H9 (cell line): ENCODE measurements at regions not wholly inside any gene's neighbourhood (a gene's known extent, or its start where the extent isn't known, plus 50 kb on each side); places are given as distances from the start of the nearest gene placed in this dataset.

ENCODE experiments used
- DNase-seq: peaks from one replicate; pipeline ENCODE4 v3.0.0-alpha.2; 2017
- H2AFZ ChIP-seq: one replicate; pipeline ENCODE4 v1.6.1; 2013; ENCODE audit warnings: mild to moderate bottlenecking, low read length, control low read depth, moderate library complexity
- H2AK5ac ChIP-seq: 2 replicates; pipeline ENCODE4 v1.6.1; 2013; ENCODE audit warnings: low read length, control low read depth, mixed read lengths; ENCODE audit not compliant: insufficient read length
- H2BK120ac ChIP-seq: one replicate; pipeline ENCODE4 v1.6.1; 2013; ENCODE audit warnings: low read depth, mild to moderate bottlenecking, low read length, control low read depth, inconsistent platforms; ENCODE audit not compliant: poor library complexity, severe bottlenecking
- H2BK12ac ChIP-seq: 2 replicates; pipeline ENCODE4 v1.6.1; 2013; ENCODE audit warnings: low read length, control low read depth, mixed read lengths, low read depth; ENCODE audit not compliant: insufficient read length
- H2BK15ac ChIP-seq: 2 replicates; pipeline ENCODE4 v1.6.1; 2013; ENCODE audit warnings: low read depth, low read length, control low read depth
- H2BK20ac ChIP-seq: one replicate; pipeline ENCODE4 v1.6.1; 2013; ENCODE audit warnings: low read depth, mild to moderate bottlenecking, low read length, control low read depth, inconsistent platforms; ENCODE audit not compliant: poor library complexity, severe bottlenecking
- H2BK5ac ChIP-seq: 2 replicates; pipeline ENCODE4 v1.6.1; 2013; ENCODE audit warnings: low read length, control low read depth, mixed read lengths; ENCODE audit not compliant: insufficient read length
- H3K14ac ChIP-seq: 2 replicates; pipeline ENCODE4 v1.6.1; 2013; ENCODE audit warnings: low read length, control low read depth; ENCODE audit not compliant: insufficient read depth
- H3K18ac ChIP-seq: 2 replicates; pipeline ENCODE4 v1.6.1; 2013; ENCODE audit warnings: low read depth, mild to moderate bottlenecking, mixed read lengths, low read length, control low read depth; ENCODE audit not compliant: insufficient read length
- H3K23ac ChIP-seq: 2 replicates; pipeline ENCODE4 v1.6.1; 2013; ENCODE audit warnings: low read length, control low read depth, mixed read lengths, low read depth; ENCODE audit not compliant: insufficient read length
- H3K23me2 ChIP-seq: 2 replicates; pipeline ENCODE4 v1.6.1; 2013; ENCODE audit warnings: low read depth, mild to moderate bottlenecking, mixed read lengths, low read length, control low read depth; ENCODE audit not compliant: insufficient read length, poor library complexity, severe bottlenecking
- H3K27ac ChIP-seq: 2 replicates; pipeline ENCODE4 v1.5.1; 2013; ENCODE audit warnings: low read length, control low read depth, mixed read lengths, low read depth; ENCODE audit not compliant: insufficient read length
- H3K27me3 ChIP-seq: 2 replicates; pipeline ENCODE4 v1.6.1; 2013; ENCODE audit warnings: low read length, control low read depth, inconsistent platforms; ENCODE audit not compliant: insufficient read depth
- H3K4ac ChIP-seq: 2 replicates; pipeline ENCODE4 v1.6.1; 2013; ENCODE audit warnings: low read depth, mild to moderate bottlenecking, control low read depth, inconsistent platforms, low read length, moderate library complexity
- H3K4me1 ChIP-seq: 2 replicates; pipeline ENCODE4 v1.6.1; 2013; ENCODE audit warnings: low read length, control low read depth, inconsistent platforms; ENCODE audit not compliant: insufficient read depth
- H3K4me2 ChIP-seq: 2 replicates; pipeline ENCODE4 v1.6.1; 2013; ENCODE audit warnings: low read length, control low read depth, mixed read lengths; ENCODE audit not compliant: insufficient read length, insufficient read depth
- H3K56ac ChIP-seq: 2 replicates; pipeline ENCODE4 v1.6.1; 2013; ENCODE audit warnings: low read depth, mild to moderate bottlenecking, mixed read lengths, low read length, control low read depth; ENCODE audit not compliant: insufficient read length
- H3K79me1 ChIP-seq: 2 replicates; pipeline ENCODE4 v1.6.1; 2013; ENCODE audit warnings: low read depth, mild to moderate bottlenecking, moderate library complexity, low read length, control low read depth, inconsistent platforms; ENCODE audit not compliant: insufficient read depth, poor library complexity, severe bottlenecking
- H3K79me2 ChIP-seq: 2 replicates; pipeline ENCODE4 v1.6.1; 2013; ENCODE audit warnings: low read length, control low read depth, inconsistent platforms; ENCODE audit not compliant: insufficient read depth
- H3K9ac ChIP-seq: 2 replicates; pipeline ENCODE4 v1.6.1; 2013; ENCODE audit warnings: low read length, control low read depth, mixed read lengths; ENCODE audit not compliant: insufficient read length; ENCODE audit errors: extremely low read depth
- H3K9me3 ChIP-seq: one replicate; pipeline ENCODE4 v1.6.1; 2013; ENCODE audit warnings: low read depth, low read length, inconsistent platforms; ENCODE audit not compliant: control insufficient read depth
- H3T11ph ChIP-seq: one replicate; pipeline ENCODE4 v1.6.1; 2013; ENCODE audit warnings: mild to moderate bottlenecking, low read length, control low read depth, inconsistent platforms
- H4K20me1 ChIP-seq: one replicate; pipeline ENCODE4 v1.6.1; 2013; ENCODE audit not compliant: control insufficient read depth, insufficient read length, insufficient read depth
- H4K5ac ChIP-seq: 2 replicates; pipeline ENCODE4 v1.6.1; 2013; ENCODE audit warnings: low read depth, mild to moderate bottlenecking, mixed read lengths, low read length, control low read depth; ENCODE audit not compliant: insufficient read length
- H4K8ac ChIP-seq: replicated peaks from 2 replicates; pipeline ENCODE4 v1.6.1; 2013; ENCODE audit warnings: low read length, control low read depth, mixed read lengths, low read depth; ENCODE audit not compliant: insufficient read length
- H4K91ac ChIP-seq: 2 replicates; pipeline ENCODE4 v1.6.1; 2013; ENCODE audit warnings: low read depth, mild to moderate bottlenecking, moderate library complexity, mixed read lengths, low read length, control low read depth; ENCODE audit not compliant: insufficient read length
- H3K27ac Mint-ChIP-seq, 3 experiments: 2 replicates in 2 of 3; 3 replicates in 1 of 3; pipeline ENCODE4 v1.8.0; 2020 to 2021; ENCODE audit warnings: mixed read lengths in 3 of 3, mild to moderate bottlenecking in 1 of 3, moderate library complexity in 1 of 3
- H3K27me3 Mint-ChIP-seq: 2 replicates; pipeline ENCODE4 v1.8.0; 2021; ENCODE audit warnings: low read depth, mild to moderate bottlenecking, moderate library complexity, mixed read lengths
- H3K36me3 Mint-ChIP-seq, 3 experiments: 2 replicates in 2 of 3; 3 replicates in 1 of 3; pipeline ENCODE4 v1.8.0; 2020 to 2021; ENCODE audit warnings: low read depth in 3 of 3, mixed read lengths in 3 of 3; ENCODE audit not compliant: insufficient read depth in 1 of 3
- H3K4me1 Mint-ChIP-seq, 2 experiments: 2 replicates each; pipeline ENCODE4 v1.8.0; 2020; ENCODE audit warnings: mixed read lengths in 2 of 2
- H3K4me3 Mint-ChIP-seq, 2 experiments: 2 replicates in 1 of 2; 3 replicates in 1 of 2; pipeline ENCODE4 v1.8.0; 2020 to 2021; ENCODE audit warnings: mild to moderate bottlenecking in 2 of 2, mixed read lengths in 2 of 2, moderate library complexity in 1 of 2
- H3K9me3 Mint-ChIP-seq, 2 experiments: 2 replicates in 1 of 2; 3 replicates in 1 of 2; pipeline ENCODE4 v1.8.0; 2020; ENCODE audit warnings: mild to moderate bottlenecking in 2 of 2, mixed read lengths in 2 of 2, moderate library complexity in 1 of 2
- CTCF ChIP-seq: fragments of 200-600 bp; sonication (generic); conservative IDR thresholded peaks from 3 replicates; pipeline ENCODE4 v1.8.0; 2021; ENCODE audit warnings: antibody characterized with exemption, mild to moderate bottlenecking
- WGBS: extraction: QIAGEN DNeasy Blood & Tissue Kit; methylation state at CpG from one replicate; pipeline ENCODE4 v1.1.7; 2013; ENCODE audit warnings: missing lambda C conversion rate, low lambda C conversion rate, mixed read lengths; ENCODE audit not compliant: insufficient read length; ENCODE audit errors: extremely low coverage; 5-methylcytosine and 5-hydroxymethylcytosine counted together

GRCh38 chr4:29047341-29048041 is 1672.7 kb upstream of the PCDH7 start:
- no CpG with 5 or more reads among the region's 28 CpGs for WGBS
- no peaks in the 10 kb centered on the region for H3K79me1 ChIP-seq

More at GRCh38 chr4:29047341-29048041, 1672.7 kb upstream of the PCDH7 start:
- H3K9ac ChIP-seq = no peak overlapping the region
- no peak overlapping the region for H2BK15ac ChIP-seq
- no peaks in the 10 kb centered on the region for H3K23me2 ChIP-seq
- no peak overlapping the region for H3K56ac ChIP-seq
- peaks cover 0 to 2% of the 10 kb centered on the region in 2 experiments; a peak in 3 of 5 replicates for H3K9me3 Mint-ChIP-seq
- H3K79me2 ChIP-seq = no peaks in the 10 kb centered on the region
- H3K4me2 ChIP-seq = no peak overlapping the region
- H3K14ac ChIP-seq = no peak overlapping the region
- H3K23ac ChIP-seq = no peak overlapping the region
- H3K27me3 Mint-ChIP-seq = no peaks in the 10 kb centered on the region
- H2BK120ac ChIP-seq = no peak overlapping the region
- TF ChIP-seq CTCF = no peak
- H3K36me3 Mint-ChIP-seq = peaks cover 2 to 4% (median 3%) of the 10 kb centered on the region in 3 experiments; a peak in 5 of 7 replicates
- H4K8ac ChIP-seq = no peak overlapping the region
- H3K27ac ChIP-seq = no peak overlapping the region
- no peak overlapping the region for H2BK20ac ChIP-seq
- DNase-seq = no peak
- no peaks in the 10 kb centered on the region; the same call in 1 of the 2 replicates for H3K4me1 ChIP-seq
- no peak overlapping the region for H3K4ac ChIP-seq
- H2AFZ ChIP-seq = no peak overlapping the region
- H4K91ac ChIP-seq = no peak overlapping the region
- H4K20me1 ChIP-seq = no peaks in the 10 kb centered on the region
- no peak overlapping the region for H2BK12ac ChIP-seq
- H3K27me3 ChIP-seq = no peaks in the 10 kb centered on the region
- H2BK5ac ChIP-seq = no peak overlapping the region
- H3K9me3 ChIP-seq = no peaks in the 10 kb centered on the region
- H3T11ph ChIP-seq = no peak overlapping the region
- H2AK5ac ChIP-seq = no peak overlapping the region
- no peak overlapping the region for H3K4me3 Mint-ChIP-seq
- no peak overlapping the region for H3K27ac Mint-ChIP-seq
- no peak overlapping the region for H3K18ac ChIP-seq
- no peak overlapping the region for H4K5ac ChIP-seq
- H3K4me1 Mint-ChIP-seq = peaks cover 24 to 34% of the 10 kb centered on the region in 2 experiments
